Endothelial cell (in vitro differentiated cells): ENCODE measurements at regions not wholly inside any gene's neighbourhood (a gene's known extent, or its start where the extent isn't known, plus 50 kb on each side); places are given as distances from the start of the nearest gene placed in this dataset.

Experiments used
- DNase-seq: peaks from one replicate; pipeline ENCODE4 v3.0.0; 2021; ENCODE audit warnings: low spot score
- H3K27ac Mint-ChIP-seq: one replicate; pipeline ENCODE4 v1.8.0; 2021; ENCODE audit warnings: mixed read lengths, inconsistent platforms; ENCODE audit not compliant: unreplicated experiment
- H3K27me3 Mint-ChIP-seq: one replicate; pipeline ENCODE4 v1.8.0; 2021; ENCODE audit warnings: mild to moderate bottlenecking, moderate library complexity, mixed read lengths, inconsistent platforms; ENCODE audit not compliant: unreplicated experiment
- H3K36me3 Mint-ChIP-seq: one replicate; pipeline ENCODE4 v1.8.0; 2021; ENCODE audit warnings: mild to moderate bottlenecking, low read depth, mixed read lengths, inconsistent platforms; ENCODE audit not compliant: unreplicated experiment
- H3K4me1 Mint-ChIP-seq: one replicate; pipeline ENCODE4 v1.8.0; 2021; ENCODE audit warnings: mild to moderate bottlenecking, mixed read lengths, inconsistent platforms; ENCODE audit not compliant: unreplicated experiment
- H3K4me3 Mint-ChIP-seq: one replicate; pipeline ENCODE4 v1.8.0; 2021; ENCODE audit warnings: mild to moderate bottlenecking, mixed read lengths, inconsistent platforms; ENCODE audit not compliant: unreplicated experiment
- H3K9me3 Mint-ChIP-seq: one replicate; pipeline ENCODE4 v1.8.0; 2021; ENCODE audit warnings: mixed read lengths, inconsistent platforms; ENCODE audit not compliant: unreplicated experiment
- CTCF ChIP-seq: fragments of 200-600 bp; sonication (generic); IDR thresholded peaks from one replicate; pipeline ENCODE4 v1.5.0; 2021; ENCODE audit warnings: antibody characterized with exemption; ENCODE audit not compliant: unreplicated experiment

- Mint-ChIP-seq H3K9me3 (no peaks in the 10 kb centered on the region), H3K4me3 (no peak overlapping the region)
These were observed 455.4 kb downstream of the EBF1 start for GRCh38 chr5:158644301-158644700.

GRCh38 chr5:158643840-158644239, 455.9 kb downstream of the EBF1 start:
- Mint-ChIP-seq H3K9me3 (no peaks in the 10 kb centered on the region), H3K4me3 (no peak overlapping the region), H3K27ac (no peak overlapping the region), H3K36me3 (no peaks in the 10 kb centered on the region), H3K4me1 (no peaks in the 10 kb centered on the region), H3K27me3 (no peaks in the 10 kb centered on the region)
- TF ChIP-seq CTCF = no peak
- no peak for DNase-seq

More at GRCh38 chr5:158644301-158644700, 455.4 kb downstream of the EBF1 start:
- Mint-ChIP-seq H3K27me3 (peaks cover 1% of the 10 kb centered on the region), H3K27ac (no peak overlapping the region), H3K4me1 (no peaks in the 10 kb centered on the region), H3K36me3 (no peaks in the 10 kb centered on the region)
- no peak for DNase-seq
- no peak for TF ChIP-seq CTCF

- no peaks in the 10 kb centered on the region for H3K36me3 Mint-ChIP-seq
- no peak overlapping the region for H3K27ac Mint-ChIP-seq
- TF ChIP-seq CTCF = no peak
- no peaks in the 10 kb centered on the region for H3K9me3 Mint-ChIP-seq
- H3K4me3 Mint-ChIP-seq = no peak overlapping the region
- DNase-seq = no peak
- H3K4me1 Mint-ChIP-seq = no peaks in the 10 kb centered on the region
- H3K27me3 Mint-ChIP-seq = no peaks in the 10 kb centered on the region
These were observed 456.8 kb downstream of the EBF1 start for GRCh38 chr5:158642879-158643278.

- no peak for DNase-seq
- no peak for TF ChIP-seq CTCF
- Mint-ChIP-seq H3K9me3 (no peaks in the 10 kb centered on the region), H3K4me3 (no peak overlapping the region), H3K27me3 (no peaks in the 10 kb centered on the region), H3K27ac (no peak overlapping the region), H3K36me3 (no peaks in the 10 kb centered on the region), H3K4me1 (no peaks in the 10 kb centered on the region)
These were observed 458.7 kb downstream of the EBF1 start for GRCh38 chr5:158641016-158641415.

GRCh38 chr5:158640593-158640980, 459.1 kb downstream of the EBF1 start:
- DNase-seq = no peak
- Mint-ChIP-seq H3K4me3 (no peak overlapping the region), H3K27me3 (no peaks in the 10 kb centered on the region), H3K4me1 (no peaks in the 10 kb centered on the region), H3K9me3 (no peaks in the 10 kb centered on the region), H3K36me3 (no peaks in the 10 kb centered on the region), H3K27ac (no peak overlapping the region)
- TF ChIP-seq CTCF = no peak
